Endothelial cell of umbilical vein (primary cell): ENCODE measurements at regions not wholly inside any gene's neighbourhood (a gene's known extent, or its start where the extent isn't known, plus 50 kb on each side); places are given as distances from the start of the nearest gene placed in this dataset.

ENCODE experiments used
- BruUV-seq: library from RNA; stranded (reverse); fragments of 400-500 nt; replicated peaks from 2 replicates; lab custom pipeline; 2021; lab: Mats Ljungman, UMichigan
- CTCF ChIA-PET: fragments of 300-600, 350-600 bp; sonication (Branson Sonifier 250); formaldehyde crosslinking; loops from one replicate; lab custom pipeline; 2021; ENCODE audit warnings: antibody characterized with exemption, inconsistent platforms; lab: Charles Lee
- POLR2A ChIA-PET: fragments of 300-600, 350-600 bp; sonication (Branson Sonifier 250); formaldehyde crosslinking; loops from one replicate; lab custom pipeline; 2021; ENCODE audit warnings: antibody characterized with exemption, inconsistent platforms; lab: Charles Lee
- DNase-seq: peaks from one replicate; pipeline ENCODE4 v3.0.0-alpha.2; 2011; ENCODE audit warnings: low read depth, low spot score
- FAIRE-seq: peaks from 2 replicates; lab custom pipeline; 2011; peaks lifted over from hg19 to GRCh38; lab: Jason Lieb, UNC
- H2AFZ ChIP-seq: 2 replicates; pipeline ENCODE4 v1.6.0; 2012; ENCODE audit warnings: low read depth, low read length, control low read depth, inconsistent platforms
- H3K27ac ChIP-seq: 2 replicates; pipeline ENCODE4 v1.5.1; 2011; ENCODE audit warnings: low read depth, mild to moderate bottlenecking, control low read depth, low read length, moderate library complexity; ENCODE audit not compliant: insufficient read depth
- H3K27me3 ChIP-seq, 2 experiments: 2 replicates each; pipeline versions ENCODE4 v1.6.0 to v1.6.1; 2011; ENCODE audit warnings: low read length in 2 of 2, mixed read lengths in 1 of 2; ENCODE audit not compliant: control insufficient read depth in 2 of 2, insufficient read depth in 2 of 2
- H3K36me3 ChIP-seq, 2 experiments: 2 replicates in 1 of 2; 3 replicates in 1 of 2; pipeline ENCODE4 v1.5.1; 2011; ENCODE audit warnings: low read length in 2 of 2, mild to moderate bottlenecking in 1 of 2, moderate library complexity in 1 of 2; ENCODE audit not compliant: control insufficient read depth in 2 of 2, insufficient read depth in 2 of 2; ENCODE audit errors: extremely low read depth in 1 of 2
- H3K4me1 ChIP-seq: 3 replicates; pipeline ENCODE4 v1.5.1; 2011; ENCODE audit warnings: mild to moderate bottlenecking, low read length; ENCODE audit not compliant: control insufficient read depth, insufficient read depth; ENCODE audit errors: extremely low read depth
- H3K4me2 ChIP-seq: 2 replicates; pipeline ENCODE4 v1.6.1; 2011; ENCODE audit warnings: low read length, control low read depth, mixed read lengths; ENCODE audit not compliant: insufficient read depth
- H3K4me3 ChIP-seq, 3 experiments: fragments of 200-600 bp in 1 of 3; sonication (generic), shearing (Covaris generic) in 1 of 3; replicated peaks in 1 of 3; 2 replicates each; pipeline ENCODE4 v1.5.1; 2011 to 2016; ENCODE audit warnings: control low read depth in 3 of 3, low read length in 3 of 3, mild to moderate bottlenecking in 2 of 3, inconsistent platforms in 1 of 3, low read depth in 1 of 3, moderate library complexity in 1 of 3; ENCODE audit not compliant: insufficient read depth in 1 of 3
- H3K79me2 ChIP-seq: 2 replicates; pipeline ENCODE4 v1.6.0; 2012; ENCODE audit warnings: low read length, inconsistent platforms; ENCODE audit not compliant: control insufficient read depth, insufficient read depth
- H3K9ac ChIP-seq: replicated peaks from 2 replicates; pipeline ENCODE3; 2011; ENCODE audit warnings: low read length, control low read depth; ENCODE audit not compliant: insufficient read depth; ENCODE audit errors: extremely low read depth
- H3K9me1 ChIP-seq: replicated peaks from 3 replicates; pipeline ENCODE4 v1.6.0; 2011; ENCODE audit warnings: mild to moderate bottlenecking, low read length; ENCODE audit not compliant: control insufficient read depth, insufficient read depth; ENCODE audit errors: extremely low read depth
- H3K9me3 ChIP-seq: replicated peaks from 2 replicates; pipeline ENCODE4 v1.5.1; 2012; ENCODE audit warnings: low read length, inconsistent platforms; ENCODE audit not compliant: control insufficient read depth, insufficient read depth
- H4K20me1 ChIP-seq: replicated peaks from 2 replicates; pipeline ENCODE3; 2011; ENCODE audit warnings: mild to moderate bottlenecking, low read length; ENCODE audit not compliant: control insufficient read depth, insufficient read depth; ENCODE audit errors: extremely low read depth
- FOS ChIP-seq: IDR thresholded peaks from 2 replicates; pipeline ENCODE4 v1.6.1; 2011; ENCODE audit warnings: mild to moderate bottlenecking, low read length, moderate library complexity, borderline replicate concordance; ENCODE audit not compliant: insufficient read depth
- JUN ChIP-seq: IDR thresholded peaks from 2 replicates; pipeline ENCODE4 v1.6.1; 2011; ENCODE audit warnings: borderline replicate concordance, low read depth; ENCODE audit not compliant: insufficient read length, insufficient read depth
- MYC ChIP-seq: IDR thresholded peaks from one replicate; pipeline ENCODE4 v1.6.1; 2011; ENCODE audit warnings: mild to moderate bottlenecking, low read depth, low read length
- POLR2A ChIP-seq: IDR thresholded peaks from 2 replicates; pipeline ENCODE4 v1.6.1; 2012; ENCODE audit warnings: low read depth, mild to moderate bottlenecking, control low read depth, low read length
- POLR2AphosphoS5 ChIP-seq: IDR thresholded peaks from 2 replicates; pipeline ENCODE4 v1.6.1; 2012; ENCODE audit warnings: low read depth, mild to moderate bottlenecking, control low read depth, low read length, moderate library complexity; ENCODE audit not compliant: insufficient read depth
- dilution Hi-C: fragments of 300-500 bp; cut with MboI; formaldehyde crosslinking; loops from one replicate; pipeline ENCODE4 v1.15.0; 2019; ENCODE audit warnings: low sequenced_read_pairs; ENCODE audit not compliant: extremely low pct_ligation_motif_present
- intact Hi-C: fragments of 100-400 bp; cut with micrococcal nuclease; formaldehyde crosslinking; loops from one replicate; pipeline ENCODE4 v1.10.0; 2022
- TF ChIP-seq, protein P1 (sequence below), 2 donors: IDR thresholded peaks; 1 replicate in 1 of 2; 2 replicates in 1 of 2; pipeline ENCODE4 v1.5.1; 2011; ENCODE audit warnings: low read length in 2 of 2, mild to moderate bottlenecking in 2 of 2, moderate library complexity in 2 of 2, control low read depth in 1 of 2, inconsistent platforms in 1 of 2, low read depth in 1 of 2; ENCODE audit not compliant: insufficient read depth in 1 of 2; ENCODE audit errors: extremely low read depth in 1 of 2

DNA sequence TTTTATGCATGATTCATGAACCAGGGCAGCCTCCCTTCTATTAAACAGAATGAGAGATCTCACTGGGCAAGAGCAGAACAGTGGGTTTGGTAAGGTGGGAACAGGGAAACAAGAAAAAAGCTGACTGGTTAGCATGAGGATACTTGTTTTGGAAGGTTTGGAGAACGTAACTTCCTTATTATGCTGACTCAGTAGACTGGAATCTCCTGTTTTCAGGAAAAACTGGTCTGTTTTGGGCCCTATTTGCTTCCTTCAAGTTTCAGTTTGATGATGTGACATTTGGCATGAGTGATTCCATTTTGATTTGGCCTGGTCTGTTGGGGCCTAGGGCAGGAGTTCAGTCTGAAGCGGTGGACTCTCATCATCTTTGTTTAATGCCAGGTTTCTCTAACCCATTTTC is 172.0 kb downstream of the MYLK4 start:
- TF ChIP-seq, protein P1, sequence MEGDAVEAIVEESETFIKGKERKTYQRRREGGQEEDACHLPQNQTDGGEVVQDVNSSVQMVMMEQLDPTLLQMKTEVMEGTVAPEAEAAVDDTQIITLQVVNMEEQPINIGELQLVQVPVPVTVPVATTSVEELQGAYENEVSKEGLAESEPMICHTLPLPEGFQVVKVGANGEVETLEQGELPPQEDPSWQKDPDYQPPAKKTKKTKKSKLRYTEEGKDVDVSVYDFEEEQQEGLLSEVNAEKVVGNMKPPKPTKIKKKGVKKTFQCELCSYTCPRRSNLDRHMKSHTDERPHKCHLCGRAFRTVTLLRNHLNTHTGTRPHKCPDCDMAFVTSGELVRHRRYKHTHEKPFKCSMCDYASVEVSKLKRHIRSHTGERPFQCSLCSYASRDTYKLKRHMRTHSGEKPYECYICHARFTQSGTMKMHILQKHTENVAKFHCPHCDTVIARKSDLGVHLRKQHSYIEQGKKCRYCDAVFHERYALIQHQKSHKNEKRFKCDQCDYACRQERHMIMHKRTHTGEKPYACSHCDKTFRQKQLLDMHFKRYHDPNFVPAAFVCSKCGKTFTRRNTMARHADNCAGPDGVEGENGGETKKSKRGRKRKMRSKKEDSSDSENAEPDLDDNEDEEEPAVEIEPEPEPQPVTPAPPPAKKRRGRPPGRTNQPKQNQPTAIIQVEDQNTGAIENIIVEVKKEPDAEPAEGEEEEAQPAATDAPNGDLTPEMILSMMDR (IDR thresholded peaks at IDR 0.05; ENCODE audit: extremely low read depth in 1 of 2, insufficient read depth in 1 of 2, low read depth in 1 of 2, low read length in 2 of 2), result no peak
- TF ChIP-seq POLR2AphosphoS5 (peak; percentile 33), JUN (peak; percentile 69), FOS (peak; percentile 42)
- Histone ChIP-seq H3K27ac (peak overlapping the region; percentile 69), H3K27me3 (no peaks in the 10 kb centered on the region), H2AFZ (peak overlapping the region; percentile 10), H3K36me3 (no peaks in the 10 kb centered on the region), H3K9ac (no peak overlapping the region), H3K4me2 (no peak overlapping the region), H3K9me1 (no peaks in the 10 kb centered on the region), H3K79me2 (no peaks in the 10 kb centered on the region), H4K20me1 (no peaks in the 10 kb centered on the region), H3K9me3 (no peaks in the 10 kb centered on the region), H3K4me1 (peaks cover 44% of the 10 kb centered on the region), H3K4me3 (no peak overlapping the region)
- CTCF ChIA-PET, result interaction anchor here (0.6 to 2.7 kb wide), 3 partner anchors 9 to 56 kb away, joined by 3 to 12 read pairs (median 3); no protein-coding TSS in a partner anchor
- dilution Hi-C loops, result no loop called here
- peak; percentile 92 for FAIRE-seq
- BruUV-seq, result no TSS peak
- peak; percentile 81 for DNase-seq
- intact Hi-C loops, result loop anchor here (1.0 to 5.0 kb wide), 2 partner anchors 52 to 981 kb away; no protein-coding TSS in a partner anchor
- POLR2A ChIA-PET, result no interaction called here

DNA sequence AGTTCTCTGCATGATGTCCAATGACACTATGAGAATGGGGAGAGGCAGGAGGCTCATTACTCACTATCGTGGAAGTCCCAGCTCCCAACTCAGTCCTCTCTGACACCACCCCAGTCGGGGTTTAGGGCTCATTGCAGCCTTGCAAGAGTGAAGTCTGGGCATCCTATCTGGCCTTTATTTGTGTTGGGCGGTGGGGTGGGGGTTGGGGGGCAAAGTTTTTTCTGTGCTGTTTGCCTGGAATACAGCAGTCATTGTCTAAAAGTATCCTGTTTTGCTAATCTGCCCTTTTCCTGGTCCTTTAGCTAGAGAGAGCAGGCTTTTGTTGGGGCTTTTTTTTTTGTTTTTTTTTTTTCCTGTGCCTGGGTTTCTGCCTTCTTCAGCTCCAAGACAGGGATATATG is 174.2 kb downstream of the MYLK4 start:
- FAIRE-seq (peak; percentile 80), DNase-seq (peak; percentile 86)
- peak overlapping the region; percentile 88 for H3K27ac ChIP-seq
- peaks cover 44% of the 10 kb centered on the region for H3K4me1 ChIP-seq
- no peaks in the 10 kb centered on the region for H4K20me1 ChIP-seq
- POLR2A ChIA-PET, result interaction anchor here (0.7 kb wide), 2 partner anchors 24 to 54 kb away, joined by 3 to 5 read pairs; no protein-coding TSS in a partner anchor
- TF ChIP-seq MYC (no peak), POLR2A (peak; percentile 4)
- peak overlapping the region; percentile 28 for H2AFZ ChIP-seq
- H3K4me2 ChIP-seq, result peak overlapping the region; percentile 68
- H3K36me3 ChIP-seq, result no peaks in the 10 kb centered on the region
- no peaks in the 10 kb centered on the region for H3K79me2 ChIP-seq
- CTCF ChIA-PET, result no interaction called here
- no TSS peak for BruUV-seq
- dilution Hi-C loops (no loop called here), intact Hi-C loops (loop anchor here (2.0 to 5.0 kb wide), 2 partner anchors 54 to 979 kb away; no protein-coding TSS in a partner anchor)
- H3K9me1 ChIP-seq, result no peaks in the 10 kb centered on the region
- peak overlapping the region; percentile 49 for H3K9ac ChIP-seq
- peak overlapping the region in 2 of 3 experiments; percentile 16 to 55 for H3K4me3 ChIP-seq
- no peaks in the 10 kb centered on the region for H3K27me3 ChIP-seq
- no peaks in the 10 kb centered on the region for H3K9me3 ChIP-seq
